SK-N-SH (cell line): ENCODE measurements at regions not wholly inside any gene's neighbourhood (a gene's known extent, or its start where the extent isn't known, plus 50 kb on each side); places are given as distances from the start of the nearest gene placed in this dataset.

Source experiments
- CTCF ChIP-seq: fragments of 200-600 bp; sonication (generic); IDR thresholded peaks from 2 replicates; pipeline ENCODE4 v1.6.1; 2017; ENCODE audit warnings: antibody characterized with exemption, mild to moderate bottlenecking, moderate library complexity
- EP300 ChIP-seq, 2 experiments: IDR thresholded peaks; 2 replicates each; pipeline versions ENCODE4 v1.4.0 to v1.6.1; 2012; ENCODE audit warnings: borderline replicate concordance in 1 of 2, low read depth in 1 of 2, low read length in 1 of 2
- FOXJ3 ChIP-seq: sonication (generic); formaldehyde crosslinking; IDR thresholded peaks from 2 replicates; pipeline ENCODE4 v1.5.1; 2020; ENCODE audit warnings: mild to moderate bottlenecking, missing genetic modification reagents
- MAX ChIP-seq: IDR thresholded peaks from 2 replicates; pipeline ENCODE4 v1.4.0; 2012; ENCODE audit warnings: low read depth
- NFIC ChIP-seq: IDR thresholded peaks from 2 replicates; pipeline ENCODE4 v1.4.0; 2012; ENCODE audit warnings: borderline replicate concordance
- POLR2AphosphoS5 ChIP-seq: IDR thresholded peaks from 2 replicates; pipeline ENCODE4 v1.6.1; 2012; ENCODE audit warnings: low read depth, low read length
- RCOR1 ChIP-seq: fragments of 150-350 bp; IDR thresholded peaks from 2 replicates; pipeline ENCODE4 v1.6.1; 2017; ENCODE audit warnings: antibody characterized with exemption, low read length
- REST ChIP-seq: IDR thresholded peaks from 2 replicates; pipeline ENCODE4 v1.6.1; 2012; ENCODE audit warnings: mild to moderate bottlenecking, low read depth, low read length, moderate library complexity
- RFX5 ChIP-seq: IDR thresholded peaks from 2 replicates; pipeline ENCODE4 v1.6.1; 2012; ENCODE audit warnings: mild to moderate bottlenecking, improper control_type of control experiment, low read length
- RXRA ChIP-seq: IDR thresholded peaks from 2 replicates; pipeline ENCODE4 v1.4.0; 2012; ENCODE audit warnings: low read depth, mild to moderate bottlenecking, borderline replicate concordance
- SIN3A ChIP-seq: IDR thresholded peaks from 2 replicates; pipeline ENCODE4 v1.6.1; 2012; ENCODE audit warnings: low read depth, mild to moderate bottlenecking, low read length, moderate library complexity, borderline replicate concordance
- TCF12 ChIP-seq: IDR thresholded peaks from 2 replicates; pipeline ENCODE4 v1.4.0; 2012
- USF2 ChIP-seq: fragments of 150-350 bp; IDR thresholded peaks from 2 replicates; pipeline ENCODE4 v1.6.1; 2017; ENCODE audit warnings: antibody characterized with exemption, low read length, low read depth, borderline replicate concordance
- YY1 ChIP-seq: IDR thresholded peaks from 2 replicates; pipeline ENCODE4 v1.4.0; 2012; ENCODE audit warnings: low read depth, mild to moderate bottlenecking

GRCh38 chr4:16988814-16989213 lies 90.4 kb upstream of the LDB2 start:
- no peak for TF ChIP-seq POLR2AphosphoS5
- TF ChIP-seq REST: no peak
- TF ChIP-seq CTCF: no peak
- no peak for TF ChIP-seq MAX
- no peak for TF ChIP-seq RFX5
- TF ChIP-seq RXRA: no peak
- no peak for TF ChIP-seq YY1
- no peak for TF ChIP-seq RCOR1
- no peak for TF ChIP-seq TCF12
- TF ChIP-seq EP300 (IDR thresholded peaks at IDR 0.05; ENCODE audit: borderline replicate concordance in 1 of 2, low read depth in 1 of 2, low read length in 1 of 2): no peak
- no peak for TF ChIP-seq SIN3A
- TF ChIP-seq FOXJ3: no peak
- no peak for TF ChIP-seq NFIC
- no peak for TF ChIP-seq USF2
